ENCODE measurements at regions not wholly inside any gene's neighbourhood (a gene's known extent, or its start where the extent isn't known, plus 50 kb on each side); places are given as distances from the start of the nearest gene placed in this dataset.

GRCh38 chr2:234343372-234343771, 153.5 kb downstream of the ARL4C start:
- DNase-seq (ENCODE audit: low read depth, low spot score) (no peak), FAIRE-seq (no peak)
- CTCF ChIA-PET = no interaction called here
- H3K79me2 ChIP-seq (ENCODE audit: control insufficient read depth, insufficient read depth, low read length) = no peaks in the 10 kb centered on the region
- POLR2A ChIA-PET = no interaction called here
- H3K9me1 ChIP-seq (replicated peaks; ENCODE audit: control insufficient read depth, extremely low read depth, insufficient read depth, low read length) = no peaks in the 10 kb centered on the region
- no peak overlapping the region for H3K4me2 ChIP-seq (ENCODE audit: insufficient read depth, low read length)
- no peaks in the 10 kb centered on the region for H3K36me3 ChIP-seq (ENCODE audit: control insufficient read depth in 2 of 2, extremely low read depth in 1 of 2, insufficient read depth in 2 of 2, low read length in 2 of 2)
- no peaks in the 10 kb centered on the region for H4K20me1 ChIP-seq (replicated peaks; ENCODE audit: control insufficient read depth, extremely low read depth, insufficient read depth, low read length)
- intact Hi-C loops (cut with micrococcal nuclease) (no loop called here), dilution Hi-C loops (cut with MboI; ENCODE audit: extremely low pct_ligation_motif_present, low sequenced_read_pairs) (no loop called here)
- TF ChIP-seq POLR2AphosphoS5 (IDR thresholded peaks at IDR 0.05; ENCODE audit: insufficient read depth, low read depth, low read length) = no peak
- TF ChIP-seq MAX (IDR thresholded peaks at IDR 0.05; ENCODE audit: insufficient read depth, insufficient read length) = no peak
- TF ChIP-seq POLR2A (IDR thresholded peaks at IDR 0.05; ENCODE audit: low read depth, low read length) = no peak
- TF ChIP-seq JUN (IDR thresholded peaks at IDR 0.05; ENCODE audit: borderline replicate concordance, insufficient read depth, insufficient read length, low read depth) = no peak
- TF ChIP-seq GATA2 (IDR thresholded peaks at IDR 0.05; ENCODE audit: insufficient read depth, insufficient read length, low read depth, low read length) = no peak
- no peak for TF ChIP-seq CTCF (IDR thresholded peaks at IDR 0.05; ENCODE audit: extremely low read depth in 1 of 2, insufficient read depth in 1 of 2, low read depth in 1 of 2, low read length in 2 of 2)
- no peak for TF ChIP-seq MYC (IDR thresholded peaks at IDR 0.05; ENCODE audit: low read depth, low read length)
- no peak for TF ChIP-seq FOS (IDR thresholded peaks at IDR 0.05; ENCODE audit: borderline replicate concordance, insufficient read depth, low read length)
- no peak for TF ChIP-seq EZH2 (IDR thresholded peaks at IDR 0.05; ENCODE audit: borderline replicate concordance, low read depth, low read length, severe bottlenecking)
- H3K27me3 ChIP-seq (ENCODE audit: control insufficient read depth in 2 of 2, insufficient read depth in 2 of 2, low read length in 2 of 2) = no peaks in the 10 kb centered on the region
- H2AFZ ChIP-seq (ENCODE audit: low read depth, low read length) = no peak overlapping the region
- H3K4me1 ChIP-seq (ENCODE audit: control insufficient read depth, extremely low read depth, insufficient read depth, low read length) = no peaks in the 10 kb centered on the region
- H3K27ac ChIP-seq (ENCODE audit: insufficient read depth, low read depth, low read length) = no peak overlapping the region
- no peak overlapping the region for H3K9ac ChIP-seq (replicated peaks; ENCODE audit: extremely low read depth, insufficient read depth, low read length)
- H3K4me3 ChIP-seq (replicated peaks in 1 of 3; ENCODE audit: insufficient read depth in 1 of 3, low read depth in 1 of 3, low read length in 3 of 3) = no peak overlapping the region
- no peaks in the 10 kb centered on the region for H3K9me3 ChIP-seq (replicated peaks; ENCODE audit: control insufficient read depth, insufficient read depth, low read length)
- no TSS peak for BruUV-seq (replicated peaks)
